NCI-H1105 treated with DMSO at 0.1 percent for 48 hours (cell line): ENCODE measurements at regions not wholly inside any gene's neighbourhood (a gene's known extent, or its start where the extent isn't known, plus 50 kb on each side); places are given as distances from the start of the nearest gene placed in this dataset.

ENCODE experiments used
- DNase-seq: peaks from one replicate; lab custom pipeline; 2025; lab: John Stamatoyannopoulos, UW

- no peak for DNase-seq
These were observed 147.8 kb upstream of the SPHKAP start for GRCh38 chr2:228329282-228329681.

- DNase-seq = no peak
These were observed 139.5 kb upstream of the SPHKAP start for GRCh38 chr2:228321015-228321414.

GRCh38 chr2:228318218-228318617 is 136.7 kb upstream of the SPHKAP start:
- DNase-seq = peak; percentile 41

- no peak for DNase-seq
These were observed 130.7 kb upstream of the SPHKAP start for GRCh38 chr2:228312172-228312571.

GRCh38 chr2:228303960-228304359 is 122.5 kb upstream of the SPHKAP start:
- DNase-seq = no peak

- no peak for DNase-seq
These were observed 102.1 kb upstream of the SPHKAP start for GRCh38 chr2:228283491-228284171.

- DNase-seq = no peak
These were observed 100.9 kb upstream of the SPHKAP start for GRCh38 chr2:228282376-228282775.

GRCh38 chr2:228273159-228273558 is 91.7 kb upstream of the SPHKAP start:
- no peak for DNase-seq

GRCh38 chr2:228269351-228269750 is 87.9 kb upstream of the SPHKAP start:
- no peak for DNase-seq

- DNase-seq = peak; percentile 93
These were observed 87.3 kb upstream of the SPHKAP start for GRCh38 chr2:228268756-228269155.

- no peak for DNase-seq
These were observed 86.8 kb upstream of the SPHKAP start for GRCh38 chr2:228268301-228268700.

GRCh38 chr2:228263156-228263555 is 81.7 kb upstream of the SPHKAP start:
- DNase-seq = no peak

GRCh38 chr2:228261546-228261945 is 80.1 kb upstream of the SPHKAP start:
- DNase-seq = no peak

- no peak for DNase-seq
These were observed 75.9 kb upstream of the SPHKAP start for GRCh38 chr2:228257379-228257778.

GRCh38 chr2:228253752-228254151 is 72.3 kb upstream of the SPHKAP start:
- no peak for DNase-seq

- no peak for DNase-seq
These were observed 65.8 kb upstream of the SPHKAP start for GRCh38 chr2:228247335-228247734.

GRCh38 chr2:228245601-228246000 is 64.1 kb upstream of the SPHKAP start:
- DNase-seq = no peak

- DNase-seq = no peak
These were observed 61.1 kb upstream of the SPHKAP start for GRCh38 chr2:228242591-228242990.

GRCh38 chr2:228239907-228240561 is 58.5 kb upstream of the SPHKAP start:
- no peak for DNase-seq

- no peak for DNase-seq
These were observed 57.9 kb upstream of the SPHKAP start for GRCh38 chr2:228239207-228239906.
